ENCODE measurements at regions not wholly inside any gene's neighbourhood (a gene's known extent, or its start where the extent isn't known, plus 50 kb on each side); places are given as distances from the start of the nearest gene placed in this dataset.

GRCh38 chr14:61611880-61612630 lies 83.3 kb upstream of the HIF1A start:
- POLR2A ChIA-PET (ENCODE audit: unreplicated experiment): interaction anchor here (1.5 kb wide), 1 partner anchor 83 kb away, joined by 3 read pairs; the partner anchor contains the start of gene HIF1A
- in situ Hi-C loops (cut with MboI; ENCODE audit: low sequenced_read_pairs): no loop called here
- H2BK5ac ChIP-seq (ENCODE audit: low read depth, low read length, poor library complexity, severe bottlenecking): peak overlapping the region; percentile 31

More at GRCh38 chr14:61611880-61612630, 83.3 kb upstream of the HIF1A start:
- H4K91ac ChIP-seq (ENCODE audit: insufficient read depth, low read depth, low read length): peak overlapping the region; percentile 41
- H3K9me1 ChIP-seq (ENCODE audit: insufficient read depth, low read length): peaks cover 20% of the 10 kb centered on the region
- H4K8ac ChIP-seq (ENCODE audit: low read depth in 2 of 2, low read length in 2 of 2): peak overlapping the region; percentile 51 to 53
- peak overlapping the region; percentile 18; the same call in 1 of the 2 replicates for H2AK5ac ChIP-seq (ENCODE audit: low read depth, low read length)
- H3K27ac ChIP-seq (ENCODE audit: insufficient read depth, low read length): peak overlapping the region; percentile 60; the same call in 1 of the 2 replicates
- 100% methylated on average over 1 of the region's 2 CpGs; no CpG with 5 or more reads in 1 of the 2 experiments for WGBS, 2 experiments (ENCODE audit: extremely low coverage in 2 of 2, insufficient read length in 1 of 2)
- H4K20me1 ChIP-seq (ENCODE audit: insufficient read depth, low read length): 0 out of 2 replicates have a peak, but pooled peaks cover 3% of the 10 kb centered on the region
- H3K9ac ChIP-seq (ENCODE audit: low read depth, low read length): peak overlapping the region; percentile 12; the same call in 1 of the 2 replicates
- H3K27me3 ChIP-seq (ENCODE audit: control insufficient read depth, insufficient read depth, low read length): no peaks in the 10 kb centered on the region
- peak overlapping the region; percentile 17 for H3K4ac ChIP-seq (ENCODE audit: low read depth, low read length)
- ATAC-seq (ENCODE audit: low read depth) (no peak), DNase-seq (peak; percentile 50)
- peak overlapping the region; percentile 98 for H3K18ac ChIP-seq (ENCODE audit: low read depth, low read length)
- peak overlapping the region; percentile 16 for H3K14ac ChIP-seq (replicated peaks; ENCODE audit: low read depth, low read length)
- peaks cover 37% of the 10 kb centered on the region for H3K4me1 ChIP-seq (ENCODE audit: control insufficient read depth, insufficient read depth, low read length)
- no peak overlapping the region for H2AK9ac ChIP-seq (replicated peaks; ENCODE audit: low read depth, low read length, poor library complexity)
- intact Hi-C loops (cut with micrococcal nuclease): loop anchor here (2.0 kb wide), 2 partner anchors 83 to 135 kb away; partner anchors contain the start of gene HIF1A
- dilution Hi-C loops (cut with HindIII; ENCODE audit: low sequenced_read_pairs, unreplicated experiment): no loop called here
- CTCF ChIA-PET: no interaction called here
- peak overlapping the region; percentile 38; the same call in 1 of the 2 replicates for H2BK20ac ChIP-seq (ENCODE audit: low read depth, low read length)
- no peak overlapping the region for H3K56ac ChIP-seq (ENCODE audit: extremely low read depth, insufficient read depth, low read length)
- H3K4me3 ChIP-seq (ENCODE audit: insufficient read depth, low read depth, low read length): no peak overlapping the region
- H2BK120ac ChIP-seq (ENCODE audit: low read depth, low read length): peak overlapping the region; percentile 32; the same call in 1 of the 2 replicates
- H3K36me3 ChIP-seq (ENCODE audit: control insufficient read depth, insufficient read depth, low read length): no peaks in the 10 kb centered on the region
- no peak for TF ChIP-seq NFE2L2 (IDR thresholded peaks at IDR 0.05; ENCODE audit: low read depth, low read length)
- no peak for TF ChIP-seq RCOR1 (IDR thresholded peaks at IDR 0.05; ENCODE audit: insufficient replicate concordance, low read length)
- TF ChIP-seq ELK1 (IDR thresholded peaks at IDR 0.05; ENCODE audit: borderline replicate concordance, low read depth, low read length): no peak
- TF ChIP-seq POLR2A (IDR thresholded peaks at IDR 0.05; ENCODE audit: low read depth, low read length): no peak
- TF ChIP-seq RAD21 (IDR thresholded peaks at IDR 0.05; ENCODE audit: low read length): no peak
- no peak for TF ChIP-seq CEBPB (IDR thresholded peaks at IDR 0.05; ENCODE audit: low read depth, low read length)
- no peak for TF ChIP-seq MXI1 (IDR thresholded peaks at IDR 0.05; ENCODE audit: borderline replicate concordance, low read depth, low read length)
- TF ChIP-seq USF2 (IDR thresholded peaks at IDR 0.05; ENCODE audit: low read depth, low read length): no peak
- no peak for TF ChIP-seq CTCF (conservative IDR thresholded peaks at IDR 0.05; ENCODE audit: low read depth, low read length)
- no peak for TF ChIP-seq SMC3 (IDR thresholded peaks at IDR 0.05; ENCODE audit: low read depth, low read length)
- TF ChIP-seq MAFK (IDR thresholded peaks at IDR 0.05; ENCODE audit: low read depth, low read length): no peak
- no peak for TF ChIP-seq RFX5 (IDR thresholded peaks at IDR 0.05; ENCODE audit: low read depth, low read length)
- TF ChIP-seq MAZ (IDR thresholded peaks at IDR 0.05; ENCODE audit: borderline replicate concordance, low read depth, low read length): no peak
- H3K79me1 ChIP-seq (ENCODE audit: low read depth in 1 of 2, low read length in 2 of 2): peaks cover 0 to under 1% of the 10 kb centered on the region in 2 experiments; a peak in 2 of 4 replicates
- H3K4me2 ChIP-seq (ENCODE audit: low read depth, low read length): 0 out of 2 replicates have a peak overlapping the region, but pooled peaks have one; percentile 31
- peak overlapping the region; percentile 45 for H4K5ac ChIP-seq (ENCODE audit: low read depth, low read length)
- H2AFZ ChIP-seq (replicated peaks; ENCODE audit: low read length, poor library complexity): no peak overlapping the region
- no peak overlapping the region for H3K23ac ChIP-seq (ENCODE audit: low read depth, low read length)
- peak overlapping the region; percentile 58 for H2BK15ac ChIP-seq (ENCODE audit: low read depth, low read length)
- no peaks in the 10 kb centered on the region for H3K9me3 ChIP-seq (ENCODE audit: control insufficient read depth, insufficient read depth, low read length)
- no TSS peak for BruUV-seq (replicated peaks)
